D341Med (cell line): ENCODE measurements at regions not wholly inside any gene's neighbourhood (a gene's known extent, or its start where the extent isn't known, plus 50 kb on each side); places are given as distances from the start of the nearest gene placed in this dataset.

Source experiments
- DNase-seq: peaks from one replicate; pipeline ENCODE4 v3.0.0; 2012; ENCODE audit warnings: low spot score

- DNase-seq = no peak
Measured at GRCh38 chr22:27452922-27453321, 348.6 kb downstream of the MN1 start.

GRCh38 chr22:27453725-27454124, 347.8 kb downstream of the MN1 start:
- DNase-seq = no peak

GRCh38 chr22:27454807-27455450, 346.6 kb downstream of the MN1 start:
- DNase-seq = no peak

GRCh38 chr22:27455526-27455925, 346.0 kb downstream of the MN1 start:
- DNase-seq = no peak

- DNase-seq = no peak
Measured at GRCh38 chr22:27456696-27457503, 344.7 kb downstream of the MN1 start.

- no peak for DNase-seq
Measured at GRCh38 chr22:27459999-27460398, 341.6 kb downstream of the MN1 start.

- DNase-seq = no peak
Measured at GRCh38 chr22:27460591-27461347, 340.8 kb downstream of the MN1 start.

GRCh38 chr22:27461470-27461869, 340.1 kb downstream of the MN1 start:
- no peak for DNase-seq

GRCh38 chr22:27462190-27462589, 339.4 kb downstream of the MN1 start:
- DNase-seq = no peak

GRCh38 chr22:27463121-27463660, 338.4 kb downstream of the MN1 start:
- no peak for DNase-seq

GRCh38 chr22:27466229-27466628, 335.3 kb downstream of the MN1 start:
- DNase-seq = no peak

- no peak for DNase-seq
Measured at GRCh38 chr22:27466778-27467438, 334.6 kb downstream of the MN1 start.

- no peak for DNase-seq
Measured at GRCh38 chr22:27467711-27468110, 333.8 kb downstream of the MN1 start.

- DNase-seq = no peak
Measured at GRCh38 chr22:27468712-27469111, 332.8 kb downstream of the MN1 start.

GRCh38 chr22:27470169-27470772, 331.3 kb downstream of the MN1 start:
- DNase-seq = no peak

GRCh38 chr22:27472975-27473374, 328.6 kb downstream of the MN1 start:
- DNase-seq = no peak

- DNase-seq = no peak
Measured at GRCh38 chr22:27473533-27473932, 328.0 kb downstream of the MN1 start.

GRCh38 chr22:27474112-27474571, 327.4 kb downstream of the MN1 start:
- DNase-seq = no peak

- no peak for DNase-seq
Measured at GRCh38 chr22:27474711-27475547, 326.6 kb downstream of the MN1 start.

GRCh38 chr22:27475548-27475897, 326.0 kb downstream of the MN1 start:
- no peak for DNase-seq

GRCh38 chr22:27476318-27476717, 325.2 kb downstream of the MN1 start:
- DNase-seq = no peak
